Omental fat pad (tissue), 3 donors: ENCODE measurements at regions not wholly inside any gene's neighbourhood (a gene's known extent, or its start where the extent isn't known, plus 50 kb on each side); places are given as distances from the start of the nearest gene placed in this dataset.
"Not testable (repeated sequence)": the region's sequence is repeated elsewhere in the genome, so short reads cannot be mapped to it uniquely, and the experiment has no call there.

Source experiments
- ATAC-seq: fragments of 150-250 bp; one replicate; pipeline ENCODE4 v1.9.1; 2016; ENCODE audit warnings: mild to moderate bottlenecking, moderate library complexity; ENCODE audit not compliant: low FRiP score
- DNase-seq: peaks from one replicate; pipeline ENCODE4 v3.0.0-alpha.2; 2019; ENCODE audit warnings: low spot score
- CTCF ChIP-seq, 3 donors: fragments of 450-650 bp; IDR thresholded peaks; one replicate each; pipeline ENCODE4 v1.5.1; 2016 to 2017; ENCODE audit warnings: antibody characterized with exemption in 3 of 3, mild to moderate bottlenecking in 3 of 3, moderate library complexity in 2 of 3

GRCh38 chr5:99747342-99747741, 787.8 kb upstream of the FAM174A start:
- TF ChIP-seq CTCF (IDR thresholded peaks at IDR 0.05) = no peak
- no peak for ATAC-seq

GRCh38 chr5:99733146-99733545, 802.0 kb upstream of the FAM174A start:
- DNase-seq, ATAC-seq: not testable (repeated sequence)

More at GRCh38 chr5:99747342-99747741, 787.8 kb upstream of the FAM174A start:
- DNase-seq = no peak

GRCh38 chr5:99730653-99731052, 801.8 kb upstream of the CHD1 start:
- ATAC-seq, DNase-seq: not testable (repeated sequence)

- TF ChIP-seq CTCF (IDR thresholded peaks at IDR 0.05) = no peak
- ATAC-seq (no peak), DNase-seq (no peak)
Measured at GRCh38 chr5:99724732-99725290, 796.0 kb upstream of the CHD1 start.

- no peak for ATAC-seq
- TF ChIP-seq CTCF (IDR thresholded peaks at IDR 0.05) = no peak
Measured at GRCh38 chr5:99721506-99721905, 792.7 kb upstream of the CHD1 start.

GRCh38 chr5:99715921-99716320, 787.1 kb upstream of the CHD1 start:
- ATAC-seq = no peak
- TF ChIP-seq CTCF (IDR thresholded peaks at IDR 0.05) = no peak
- no peak for DNase-seq

More at GRCh38 chr5:99721506-99721905, 792.7 kb upstream of the CHD1 start:
- no peak for DNase-seq

GRCh38 chr5:99706160-99706559, 777.4 kb upstream of the CHD1 start:
- no peak for DNase-seq
- TF ChIP-seq CTCF (IDR thresholded peaks at IDR 0.05) = no peak
- ATAC-seq = no peak

- DNase-seq (no peak), ATAC-seq (no peak)
Measured at GRCh38 chr5:99702565-99702964, 773.8 kb upstream of the CHD1 start.

More at GRCh38 chr5:99702565-99702964, 773.8 kb upstream of the CHD1 start:
- TF ChIP-seq CTCF (IDR thresholded peaks at IDR 0.05) = no peak
